Mesodermal cell (in vitro differentiated cells): ENCODE measurements at regions not wholly inside any gene's neighbourhood (a gene's known extent, or its start where the extent isn't known, plus 50 kb on each side); places are given as distances from the start of the nearest gene placed in this dataset.
"Not testable (repeated sequence)": the region's sequence is repeated elsewhere in the genome, so short reads cannot be mapped to it uniquely, and the experiment has no call there.

Experiments used
- H3K27ac ChIP-seq: 2 replicates; pipeline ENCODE4 v1.7.0; 2013; ENCODE audit warnings: mild to moderate bottlenecking, low read depth, low read length, moderate library complexity; ENCODE audit not compliant: severe bottlenecking
- H3K36me3 ChIP-seq: 2 replicates; pipeline ENCODE4 v1.7.1; 2013; ENCODE audit warnings: mild to moderate bottlenecking, low read length, moderate library complexity; ENCODE audit not compliant: control insufficient read depth, insufficient read depth
- H3K4me1 ChIP-seq: one replicate; pipeline ENCODE4 v1.7.1; 2013; ENCODE audit warnings: mild to moderate bottlenecking, low read length; ENCODE audit not compliant: insufficient read depth, control insufficient read depth, poor library complexity, severe bottlenecking
- H3K4me3 ChIP-seq: 2 replicates; pipeline ENCODE4 v1.7.0; 2013; ENCODE audit warnings: low read length, control low read depth, mild to moderate bottlenecking; ENCODE audit not compliant: insufficient read depth, poor library complexity, severe bottlenecking; ENCODE audit errors: extremely low read depth
- H3K9me3 ChIP-seq: 2 replicates; pipeline ENCODE4 v1.7.1; 2013; ENCODE audit warnings: mild to moderate bottlenecking, low read length, moderate library complexity; ENCODE audit not compliant: control insufficient read depth
- WGBS, 2 experiments: methylation state at CpG; one replicate each; pipeline ENCODE4 v1.1.5; 2013; ENCODE audit warnings: missing lambda C conversion rate in 2 of 2; ENCODE audit not compliant: insufficient coverage in 2 of 2; 5-methylcytosine and 5-hydroxymethylcytosine counted together

DNA sequence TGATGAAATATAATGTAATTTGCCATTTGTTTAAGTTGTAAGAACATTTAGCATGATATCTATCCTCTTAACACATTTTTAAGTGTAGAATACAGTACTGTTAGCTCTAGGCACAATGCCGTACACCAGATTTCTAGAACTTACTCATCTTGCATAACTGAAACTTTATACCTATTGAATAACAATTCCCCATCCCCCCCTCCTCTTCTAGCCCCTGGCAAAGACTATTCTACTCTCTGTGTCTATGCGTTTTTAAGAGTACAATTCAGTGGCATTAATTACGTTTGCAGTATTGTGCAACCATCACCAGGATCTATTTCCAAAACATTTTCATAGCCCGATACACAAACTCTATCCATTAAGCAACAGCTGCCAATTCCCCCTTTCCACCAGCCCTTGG, 261.7 kb downstream of the PLOD2 start:
- 88 to 92% methylated on average over 2 to 4 of the region's 4 CpGs for WGBS, 2 experiments
- H3K9me3 ChIP-seq: no peaks in the 10 kb centered on the region

DNA sequence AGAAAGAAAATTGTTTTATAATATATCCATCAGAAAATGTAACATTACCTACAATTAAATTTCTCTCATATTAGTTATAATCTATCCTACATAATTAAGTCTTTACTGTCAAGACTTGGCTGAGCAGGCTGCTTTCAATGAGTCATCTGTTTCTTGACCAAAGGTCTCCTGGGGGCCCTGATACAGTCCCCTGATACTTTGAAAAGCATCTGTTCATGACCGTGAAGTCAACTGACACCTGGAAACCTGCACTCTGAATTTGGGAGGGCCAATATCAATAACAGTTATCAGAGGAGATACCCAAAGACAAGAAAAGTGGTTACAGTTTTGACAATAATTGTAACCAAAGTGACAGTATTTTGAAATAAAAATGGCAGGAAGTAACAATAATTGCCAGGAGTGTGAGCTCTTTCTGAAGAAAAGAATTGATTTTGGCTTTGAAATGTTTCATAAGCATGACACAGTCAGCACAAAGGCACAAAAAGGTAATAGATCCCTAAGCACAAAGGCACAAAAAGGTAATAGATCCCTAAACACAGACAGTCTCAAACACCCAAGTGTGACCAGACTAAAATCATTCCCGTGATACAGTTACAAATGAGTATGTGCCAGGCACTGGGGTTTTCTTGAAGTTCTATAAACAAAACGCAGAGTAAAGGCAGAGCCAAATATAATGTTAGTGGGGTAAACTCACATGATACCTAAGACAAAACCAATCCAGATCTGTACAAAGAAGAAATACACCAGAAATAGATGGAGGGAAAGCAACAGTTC, 260.7 kb downstream of the PLOD2 start:
- H3K9me3 ChIP-seq: no peaks in the 10 kb centered on the region
- no peak overlapping the region for H3K27ac ChIP-seq
- H3K36me3 ChIP-seq: no peaks in the 10 kb centered on the region
- H3K4me1 ChIP-seq: no peaks in the 10 kb centered on the region
- H3K4me3 ChIP-seq: no peak overlapping the region
- 100% methylated on average over 1 of the region's 3 CpGs for WGBS, 2 experiments

More for the DNA sequence above, 261.7 kb downstream of the PLOD2 start:
- H3K36me3 ChIP-seq: no peaks in the 10 kb centered on the region
- no peak overlapping the region for H3K4me3 ChIP-seq
- no peak overlapping the region for H3K27ac ChIP-seq
- H3K4me1 ChIP-seq: no peaks in the 10 kb centered on the region

DNA sequence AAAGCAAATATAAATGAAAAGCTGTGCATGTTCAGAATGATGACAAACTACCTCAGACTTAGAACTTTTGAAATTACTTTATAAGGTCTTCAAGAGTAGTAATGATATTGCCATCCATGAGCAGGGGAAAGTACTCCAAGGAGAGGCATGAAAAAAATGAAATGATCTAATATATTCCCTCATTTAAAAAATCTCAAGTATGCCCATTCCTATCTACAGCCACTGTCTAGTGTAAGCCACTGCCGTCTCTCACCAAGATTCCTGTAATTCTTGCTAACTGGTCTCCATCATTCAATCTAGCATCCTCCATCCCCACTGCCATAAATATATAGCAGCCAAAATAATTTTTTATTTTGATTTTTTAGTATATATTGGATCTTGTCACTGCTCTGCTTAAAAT, 258.8 kb downstream of the PLOD2 start:
- Histone ChIP-seq H3K4me1 (no peaks in the 10 kb centered on the region), H3K4me3 (no peak overlapping the region), H3K9me3 (no peaks in the 10 kb centered on the region), H3K27ac (no peak overlapping the region), H3K36me3 (no peaks in the 10 kb centered on the region)
- WGBS, 2 experiments: 29% methylated on average over 1 of the region's 1 CpG; no CpG with 5 or more reads in 1 of the 2 experiments

DNA sequence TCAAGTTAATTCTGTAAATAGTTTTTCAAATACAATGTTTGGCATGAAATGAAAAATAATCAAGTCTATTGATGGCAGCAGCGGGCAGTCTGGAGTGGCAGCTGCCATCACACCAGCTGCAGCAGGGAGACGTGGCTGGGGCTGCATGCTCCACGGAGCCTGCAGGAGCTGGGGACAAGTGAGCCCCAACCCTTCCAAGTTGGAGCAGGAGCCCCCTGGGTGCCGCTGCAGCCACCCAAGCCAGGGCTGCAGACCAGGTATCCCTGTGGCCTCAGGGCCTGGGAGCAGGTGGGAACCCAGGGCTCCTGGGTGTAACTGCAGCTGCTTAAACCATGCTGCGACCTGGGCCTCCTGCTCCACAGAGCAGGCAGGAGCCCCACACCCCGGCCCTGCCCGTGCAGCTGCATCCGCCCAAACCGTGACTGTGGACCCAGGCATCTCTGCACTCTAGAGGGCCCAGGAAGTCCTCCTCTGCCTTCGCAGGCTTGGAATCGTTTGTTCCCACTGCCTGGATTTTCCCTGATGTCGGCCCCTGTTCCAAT, 257.4 kb downstream of the PLOD2 start:
- no peak overlapping the region for H3K4me3 ChIP-seq
- no peaks in the 10 kb centered on the region for H3K36me3 ChIP-seq
- no peaks in the 10 kb centered on the region for H3K4me1 ChIP-seq
- H3K9me3 ChIP-seq: no peaks in the 10 kb centered on the region
- 92 to 95% methylated on average over 9 to 12 of the region's 12 CpGs for WGBS, 2 experiments
- no peak overlapping the region for H3K27ac ChIP-seq

DNA sequence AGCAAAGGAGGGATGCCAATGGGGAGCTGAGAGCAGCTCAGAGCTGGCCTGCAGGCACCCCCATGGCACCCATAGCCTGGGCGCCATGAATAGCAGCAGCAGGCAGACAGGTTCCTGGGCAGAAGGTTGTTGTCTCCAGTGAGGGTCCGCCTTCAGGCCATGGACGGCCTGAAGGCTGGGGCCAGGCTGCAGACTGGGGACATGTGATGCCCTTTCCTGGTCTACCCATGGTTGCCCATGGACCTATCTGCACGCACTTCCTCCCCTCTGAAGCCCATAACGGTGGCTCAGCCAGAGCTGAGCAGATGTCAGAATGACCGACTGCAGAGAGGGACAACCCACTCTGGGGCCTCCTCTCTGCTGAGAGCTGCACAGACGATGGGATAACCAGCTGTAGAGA, 256.8 kb downstream of the PLOD2 start:
- Histone ChIP-seq H3K27ac (no peak overlapping the region), H3K36me3 (no peaks in the 10 kb centered on the region), H3K9me3 (no peaks in the 10 kb centered on the region), H3K4me3 (no peak overlapping the region), H3K4me1 (no peaks in the 10 kb centered on the region)
- WGBS, 2 experiments: 98% methylated on average over 7 of the region's 7 CpGs

DNA sequence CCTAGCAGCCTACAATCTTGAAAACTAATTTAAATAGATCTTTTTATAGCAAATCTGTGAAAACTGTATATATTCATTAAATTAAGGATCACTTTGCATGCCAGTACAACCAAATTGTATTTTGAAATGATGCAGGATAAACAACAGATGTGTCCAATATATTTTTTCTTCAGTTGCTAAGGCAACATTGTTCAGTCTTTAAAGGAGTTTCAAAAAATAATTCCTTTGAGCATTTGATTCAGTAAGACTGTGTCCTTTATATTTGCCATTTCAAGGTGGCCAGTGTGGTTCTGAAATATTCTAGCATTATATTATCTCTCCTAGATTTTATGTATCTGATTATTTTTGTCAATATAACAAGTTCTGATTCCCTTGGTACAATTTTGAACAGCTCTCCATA, 254.7 kb downstream of the PLOD2 start:
- Histone ChIP-seq H3K4me1 (no peaks in the 10 kb centered on the region), H3K36me3 (no peaks in the 10 kb centered on the region), H3K27ac (no peak overlapping the region), H3K4me3 (no peak overlapping the region), H3K9me3 (no peaks in the 10 kb centered on the region)

DNA sequence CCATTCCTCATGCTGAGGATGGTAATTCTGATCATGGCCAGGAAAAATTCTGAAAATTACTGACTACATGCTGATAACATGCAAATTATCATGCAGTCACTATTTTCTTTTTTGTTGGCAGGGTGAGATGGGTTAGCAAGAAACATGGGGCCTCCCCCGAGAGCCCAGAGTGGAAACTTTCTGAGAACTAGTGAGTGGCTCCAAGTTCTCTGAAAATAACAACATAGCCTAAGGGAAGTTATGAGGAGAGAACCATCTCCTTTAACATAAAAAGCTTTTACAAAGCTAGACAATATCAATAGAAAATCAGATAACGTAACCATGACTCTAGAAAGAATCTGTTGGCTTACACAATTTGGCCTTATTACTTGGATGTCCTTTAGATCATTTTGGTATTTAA, 254.2 kb downstream of the PLOD2 start:
- no peak overlapping the region for H3K4me3 ChIP-seq
- H3K36me3 ChIP-seq: no peaks in the 10 kb centered on the region
- no CpG with 5 or more reads among the region's 2 CpGs for WGBS, 2 experiments
- H3K9me3 ChIP-seq: no peaks in the 10 kb centered on the region
- H3K27ac ChIP-seq: no peak overlapping the region
- H3K4me1 ChIP-seq: no peaks in the 10 kb centered on the region

DNA sequence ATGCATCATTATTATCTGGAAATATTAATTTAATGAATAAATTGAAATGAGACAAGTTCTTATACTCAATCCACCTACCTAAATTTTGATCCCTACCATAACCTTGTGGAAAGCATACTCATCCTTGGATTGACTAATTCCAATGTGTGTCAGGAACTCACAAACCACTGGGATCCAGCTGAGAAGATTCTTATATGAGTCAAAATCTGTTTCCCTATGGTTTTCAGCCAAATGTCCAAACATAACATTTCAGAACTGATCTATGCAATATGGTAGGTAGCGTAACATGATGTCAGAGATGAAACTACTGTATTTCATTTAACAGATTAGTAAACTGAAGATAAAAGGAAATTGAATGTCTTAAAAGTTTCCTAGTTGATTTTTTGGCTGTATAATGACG, 250.0 kb downstream of the PLOD2 start:
- Histone ChIP-seq H3K4me3 (no peak overlapping the region), H3K9me3 (no peaks in the 10 kb centered on the region), H3K4me1 (no peaks in the 10 kb centered on the region), H3K36me3 (no peaks in the 10 kb centered on the region), H3K27ac (no peak overlapping the region)
- WGBS, 2 experiments: no CpG with 5 or more reads among the region's 2 CpGs

DNA sequence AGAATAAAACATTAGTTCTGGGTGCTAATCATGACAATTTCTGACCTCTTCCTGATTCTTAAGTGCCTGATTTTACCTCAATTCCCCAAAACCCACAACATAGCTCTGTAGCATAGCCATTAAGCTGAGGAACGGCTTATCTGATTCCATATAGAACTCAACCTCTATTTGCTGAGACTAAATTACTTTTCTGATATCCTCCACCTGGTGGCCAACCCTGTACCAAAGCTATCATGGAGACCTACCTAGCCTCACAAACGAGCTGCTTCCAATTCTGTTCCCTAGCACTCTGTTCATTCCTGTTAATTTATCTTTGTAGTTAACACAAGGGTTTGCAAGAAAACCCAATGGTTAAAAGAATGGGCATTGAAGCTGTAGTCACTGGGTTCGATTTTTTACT, 245.2 kb downstream of the PLOD2 start:
- 80% methylated on average over 1 of the region's 3 CpGs; no CpG with 5 or more reads in 1 of the 2 experiments for WGBS, 2 experiments

DNA sequence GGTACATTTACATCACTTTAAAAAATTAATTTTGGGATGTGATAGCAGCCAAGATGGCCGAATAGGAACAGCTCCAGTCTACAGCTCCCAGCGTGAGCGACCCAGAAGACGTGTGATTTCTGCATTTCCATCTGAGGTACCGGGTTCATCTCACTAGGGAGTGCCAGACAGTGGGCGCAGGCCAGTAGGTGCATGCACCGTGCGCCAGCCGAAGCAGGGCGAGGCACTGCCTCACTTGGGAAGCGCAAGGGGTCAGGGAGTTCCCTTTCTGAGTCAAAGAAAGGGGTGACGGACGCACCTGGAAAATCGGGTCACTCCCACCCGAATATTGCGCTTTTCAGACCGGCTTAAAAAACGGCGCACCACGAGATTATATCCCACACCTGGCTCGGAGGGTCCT, 233.2 kb downstream of the PLOD2 start:
- not testable (repeated sequence) for H3K4me1 ChIP-seq, H3K4me3 ChIP-seq, H3K27ac ChIP-seq, H3K9me3 ChIP-seq, H3K36me3 ChIP-seq
- WGBS, 2 experiments: 75 to 94% methylated on average over 8 to 10 of the region's 21 CpGs

More for the DNA sequence above, 245.2 kb downstream of the PLOD2 start:
- Histone ChIP-seq H3K36me3 (no peaks in the 10 kb centered on the region), H3K27ac (no peak overlapping the region), H3K4me1 (no peaks in the 10 kb centered on the region), H3K4me3 (no peak overlapping the region), H3K9me3 (no peaks in the 10 kb centered on the region)

DNA sequence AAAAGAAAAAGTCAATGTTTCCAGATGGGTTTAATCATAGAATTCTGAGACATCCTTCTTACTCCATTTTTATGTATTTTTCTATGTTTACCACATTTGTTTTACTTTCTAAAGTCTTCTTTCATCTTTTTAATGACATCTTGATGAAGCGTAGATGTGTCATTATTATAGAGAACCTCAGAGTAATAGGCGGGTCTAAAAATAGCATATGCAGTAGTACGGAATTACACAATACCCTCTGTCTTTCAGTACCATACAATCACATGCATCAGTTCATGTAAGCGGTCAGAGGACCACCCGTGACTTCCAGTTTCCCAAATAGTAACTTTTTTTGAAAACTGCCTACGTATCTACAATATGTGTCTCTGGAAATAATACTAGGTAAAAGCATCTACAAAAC, 224.0 kb downstream of the PLOD2 start:
- Histone ChIP-seq H3K27ac (no peak overlapping the region), H3K4me1 (no peaks in the 10 kb centered on the region), H3K36me3 (no peaks in the 10 kb centered on the region), H3K4me3 (no peak overlapping the region), H3K9me3 (no peaks in the 10 kb centered on the region)
- WGBS, 2 experiments: 90 to 100% methylated on average over 1 to 4 of the region's 6 CpGs
